ENCODE measurements at regions not wholly inside any gene's neighbourhood (a gene's known extent, or its start where the extent isn't known, plus 50 kb on each side); places are given as distances from the start of the nearest gene placed in this dataset.

- DNase-seq: no peak
- Histone ChIP-seq H2BK5ac (ENCODE audit: low read depth, low read length, poor library complexity, severe bottlenecking) (no peak overlapping the region), H2BK120ac (ENCODE audit: low read depth, low read length) (no peak overlapping the region), H3K27ac (ENCODE audit: low read length, poor library complexity, severe bottlenecking) (no peak overlapping the region), H3K4me3 (ENCODE audit: insufficient read depth in 1 of 2, low read depth in 1 of 2, low read length in 2 of 2) (no peak overlapping the region), H3K4ac (ENCODE audit: low read depth in 1 of 2, low read length in 2 of 2) (no peak overlapping the region), H3K18ac (ENCODE audit: low read depth in 1 of 2, low read length in 2 of 2) (no peak overlapping the region), H3K27me3 (ENCODE audit: control insufficient read depth in 1 of 2, insufficient read depth in 1 of 2, low read length in 2 of 2) (no peaks in the 10 kb centered on the region), H3K4me1 (ENCODE audit: control insufficient read depth, insufficient read depth, low read depth, low read length) (no peaks in the 10 kb centered on the region), H3K4me2 (ENCODE audit: low read length, poor library complexity, severe bottlenecking) (no peak overlapping the region), H4K8ac (ENCODE audit: low read length) (no peak overlapping the region), H3K79me1 (replicated peaks; ENCODE audit: low read length, poor library complexity, severe bottlenecking) (no peaks in the 10 kb centered on the region), H2BK15ac (ENCODE audit: low read depth, poor library complexity, severe bottlenecking) (no peak overlapping the region), H3K14ac (ENCODE audit: low read length in 2 of 2) (no peak overlapping the region), H3K9ac (ENCODE audit: low read length) (no peak overlapping the region), H4K91ac (ENCODE audit: low read length) (no peak overlapping the region), H3K23ac (ENCODE audit: low read length in 2 of 2) (no peak overlapping the region), H2AFZ (ENCODE audit: low read depth, low read length) (no peak overlapping the region), H3K36me3 (ENCODE audit: control insufficient read depth in 1 of 2, insufficient read depth in 2 of 2, low read depth in 1 of 2, low read length in 2 of 2) (no peaks in the 10 kb centered on the region), H3K9me3 (ENCODE audit: control insufficient read depth, low read length) (no peaks in the 10 kb centered on the region), H2AK5ac (ENCODE audit: low read length, severe bottlenecking) (no peak overlapping the region), H2BK12ac (ENCODE audit: low read length in 2 of 2) (no peak overlapping the region)
- WGBS: 89% methylated on average over 9 of the region's 9 CpGs
Observed at GRCh38 chr10:28463676-28464395, 69.1 kb upstream of the WAC start.

GRCh38 chr10:28467615-28468014 lies 65.3 kb upstream of the WAC start:
- no peak overlapping the region for H3K18ac ChIP-seq (ENCODE audit: low read depth in 1 of 2, low read length in 2 of 2)
- WGBS: 82% methylated on average over 5 of the region's 5 CpGs
- H3K4ac ChIP-seq (ENCODE audit: low read depth in 1 of 2, low read length in 2 of 2): no peak overlapping the region
- H2BK12ac ChIP-seq (ENCODE audit: low read length in 2 of 2): no peak overlapping the region
- no peaks in the 10 kb centered on the region for H3K36me3 ChIP-seq (ENCODE audit: control insufficient read depth in 1 of 2, insufficient read depth in 2 of 2, low read depth in 1 of 2, low read length in 2 of 2)
- no peak overlapping the region for H3K27ac ChIP-seq (ENCODE audit: low read length, poor library complexity, severe bottlenecking)
- H4K8ac ChIP-seq (ENCODE audit: low read length): no peak overlapping the region
- no peaks in the 10 kb centered on the region for H3K9me3 ChIP-seq (ENCODE audit: control insufficient read depth, low read length)
- H3K4me1 ChIP-seq (ENCODE audit: control insufficient read depth, insufficient read depth, low read depth, low read length): no peaks in the 10 kb centered on the region
- H2AFZ ChIP-seq (ENCODE audit: low read depth, low read length): no peak overlapping the region
- H3K79me1 ChIP-seq (replicated peaks; ENCODE audit: low read length, poor library complexity, severe bottlenecking): no peaks in the 10 kb centered on the region
- no peak overlapping the region for H2BK120ac ChIP-seq (ENCODE audit: low read depth, low read length)
- no peak overlapping the region for H2BK5ac ChIP-seq (ENCODE audit: low read depth, low read length, poor library complexity, severe bottlenecking)
- DNase-seq: no peak
- no peak overlapping the region for H3K4me2 ChIP-seq (ENCODE audit: low read length, poor library complexity, severe bottlenecking)
- H2BK15ac ChIP-seq (ENCODE audit: low read depth, poor library complexity, severe bottlenecking): no peak overlapping the region
- H4K91ac ChIP-seq (ENCODE audit: low read length): no peak overlapping the region
- H3K14ac ChIP-seq (ENCODE audit: low read length in 2 of 2): no peak overlapping the region
- no peak overlapping the region for H2AK5ac ChIP-seq (ENCODE audit: low read length, severe bottlenecking)
- H3K23ac ChIP-seq (ENCODE audit: low read length in 2 of 2): no peak overlapping the region
- H3K4me3 ChIP-seq (ENCODE audit: insufficient read depth in 1 of 2, low read depth in 1 of 2, low read length in 2 of 2): no peak overlapping the region
- H3K27me3 ChIP-seq (ENCODE audit: control insufficient read depth in 1 of 2, insufficient read depth in 1 of 2, low read length in 2 of 2): peaks cover 0 to 3% of the 10 kb centered on the region in 2 experiments
- no peak overlapping the region for H3K9ac ChIP-seq (ENCODE audit: low read length)

- H4K8ac ChIP-seq (ENCODE audit: low read length): no peak overlapping the region
- H3K9ac ChIP-seq (ENCODE audit: low read length): no peak overlapping the region
Observed at GRCh38 chr10:28468707-28469483, 64.0 kb upstream of the WAC start.

GRCh38 chr10:28470873-28471651 lies 61.9 kb upstream of the WAC start:
- Histone ChIP-seq H3K4ac (ENCODE audit: low read depth in 1 of 2, low read length in 2 of 2) (no peak overlapping the region), H2BK120ac (ENCODE audit: low read depth, low read length) (no peak overlapping the region), H3K27ac (ENCODE audit: low read length, poor library complexity, severe bottlenecking) (no peak overlapping the region), H3K4me1 (ENCODE audit: control insufficient read depth, insufficient read depth, low read depth, low read length) (no peaks in the 10 kb centered on the region), H3K14ac (ENCODE audit: low read length in 2 of 2) (no peak overlapping the region), H3K9me3 (ENCODE audit: control insufficient read depth, low read length) (no peaks in the 10 kb centered on the region), H2BK12ac (ENCODE audit: low read length in 2 of 2) (no peak overlapping the region), H3K36me3 (ENCODE audit: control insufficient read depth in 1 of 2, insufficient read depth in 2 of 2, low read depth in 1 of 2, low read length in 2 of 2) (no peaks in the 10 kb centered on the region), H4K8ac (ENCODE audit: low read length) (no peak overlapping the region), H3K9ac (ENCODE audit: low read length) (peak overlapping the region; percentile 28), H4K91ac (ENCODE audit: low read length) (no peak overlapping the region), H2BK15ac (ENCODE audit: low read depth, poor library complexity, severe bottlenecking) (no peak overlapping the region), H3K4me2 (ENCODE audit: low read length, poor library complexity, severe bottlenecking) (no peak overlapping the region), H2BK5ac (ENCODE audit: low read depth, low read length, poor library complexity, severe bottlenecking) (no peak overlapping the region), H2AFZ (ENCODE audit: low read depth, low read length) (no peak overlapping the region), H3K23ac (ENCODE audit: low read length in 2 of 2) (no peak overlapping the region), H3K79me1 (replicated peaks; ENCODE audit: low read length, poor library complexity, severe bottlenecking) (no peaks in the 10 kb centered on the region), H2AK5ac (ENCODE audit: low read length, severe bottlenecking) (no peak overlapping the region), H3K27me3 (ENCODE audit: control insufficient read depth in 1 of 2, insufficient read depth in 1 of 2, low read length in 2 of 2) (peaks cover 3% of the 10 kb centered on the region in 2 experiments), H3K4me3 (ENCODE audit: insufficient read depth in 1 of 2, low read depth in 1 of 2, low read length in 2 of 2) (peak overlapping the region in 1 of 2 experiments; percentile 6), H3K18ac (ENCODE audit: low read depth in 1 of 2, low read length in 2 of 2) (no peak overlapping the region)
- DNase-seq: no peak
- 76% methylated on average over 8 of the region's 12 CpGs for WGBS

More at GRCh38 chr10:28468707-28469483, 64.0 kb upstream of the WAC start:
- Histone ChIP-seq H3K4ac (ENCODE audit: low read depth in 1 of 2, low read length in 2 of 2) (no peak overlapping the region), H3K9me3 (ENCODE audit: control insufficient read depth, low read length) (no peaks in the 10 kb centered on the region), H4K91ac (ENCODE audit: low read length) (no peak overlapping the region), H3K79me1 (replicated peaks; ENCODE audit: low read length, poor library complexity, severe bottlenecking) (no peaks in the 10 kb centered on the region), H3K14ac (ENCODE audit: low read length in 2 of 2) (no peak overlapping the region), H3K36me3 (ENCODE audit: control insufficient read depth in 1 of 2, insufficient read depth in 2 of 2, low read depth in 1 of 2, low read length in 2 of 2) (no peaks in the 10 kb centered on the region), H3K4me2 (ENCODE audit: low read length, poor library complexity, severe bottlenecking) (no peak overlapping the region), H3K4me1 (ENCODE audit: control insufficient read depth, insufficient read depth, low read depth, low read length) (no peaks in the 10 kb centered on the region), H2AK5ac (ENCODE audit: low read length, severe bottlenecking) (no peak overlapping the region), H2BK12ac (ENCODE audit: low read length in 2 of 2) (no peak overlapping the region), H3K18ac (ENCODE audit: low read depth in 1 of 2, low read length in 2 of 2) (no peak overlapping the region), H2AFZ (ENCODE audit: low read depth, low read length) (no peak overlapping the region), H3K27me3 (ENCODE audit: control insufficient read depth in 1 of 2, insufficient read depth in 1 of 2, low read length in 2 of 2) (peaks cover 0 to 3% of the 10 kb centered on the region in 2 experiments), H2BK5ac (ENCODE audit: low read depth, low read length, poor library complexity, severe bottlenecking) (no peak overlapping the region), H3K23ac (ENCODE audit: low read length in 2 of 2) (no peak overlapping the region), H3K4me3 (ENCODE audit: insufficient read depth in 1 of 2, low read depth in 1 of 2, low read length in 2 of 2) (no peak overlapping the region), H3K27ac (ENCODE audit: low read length, poor library complexity, severe bottlenecking) (no peak overlapping the region), H2BK120ac (ENCODE audit: low read depth, low read length) (no peak overlapping the region), H2BK15ac (ENCODE audit: low read depth, poor library complexity, severe bottlenecking) (no peak overlapping the region)
- 83% methylated on average over 8 of the region's 10 CpGs for WGBS
- no peak for DNase-seq

All from mesenchymal stem cell (in vitro differentiated cells and primary cell).